Stomach (tissue), 8 donors: ENCODE measurements at regions not wholly inside any gene's neighbourhood (a gene's known extent, or its start where the extent isn't known, plus 50 kb on each side); places are given as distances from the start of the nearest gene placed in this dataset.
A peak's percentile ranks its signal among the peaks of the same experiment; 100 is the strongest.

ENCODE experiments used
- DNase-seq, 2 donors: peaks; one replicate each; pipeline versions ENCODE4 v3.0.0 to v3.0.0-alpha.2; 2013 to 2019
- H3K27ac ChIP-seq, 5 donors: fragments of 200-600 bp in 4 of 5; sonication (generic) in 4 of 5; one replicate each; pipeline ENCODE4 v1.5.1; 2013 to 2019; ENCODE audit warnings: mild to moderate bottlenecking in 1 of 5, moderate library complexity in 1 of 5
- H3K27me3 ChIP-seq, 3 donors: fragments of 200-600 bp; sonication (generic); one replicate each; pipeline ENCODE4 v1.5.1; 2017 to 2019; ENCODE audit warnings: mixed run types in 1 of 3
- H3K36me3 ChIP-seq, 4 donors: fragments of 200-600 bp; sonication (generic); 1 replicate in 3 of 4; 2 replicates in 1 of 4; pipeline ENCODE4 v1.5.1; 2016 to 2019
- H3K4me1 ChIP-seq, 4 donors: fragments of 200-600 bp; sonication (generic); one replicate each; pipeline ENCODE4 v1.5.1; 2016 to 2019
- H3K4me3 ChIP-seq, 4 donors: fragments of 200-600 bp; sonication (generic) in 3 of 4; one replicate each; pipeline ENCODE4 v1.5.1; 2016 to 2019; ENCODE audit warnings: mild to moderate bottlenecking in 1 of 4
- H3K9me3 ChIP-seq, 4 donors: fragments of 200-600 bp; sonication (generic); one replicate each; pipeline ENCODE4 v1.5.1; 2016 to 2019
- EP300 ChIP-seq: sonication (generic); formaldehyde crosslinking; IDR thresholded peaks from one replicate; pipeline ENCODE4 v1.6.1; 2017; ENCODE audit warnings: antibody characterized with exemption
- POLR2A ChIP-seq, 4 donors: fragments of 450-650 bp; IDR thresholded peaks; one replicate each; pipeline ENCODE4 v1.6.1; 2016; ENCODE audit warnings: antibody characterized with exemption in 4 of 4, control low read depth in 2 of 4, mild to moderate bottlenecking in 1 of 4, moderate library complexity in 1 of 4
- POLR2AphosphoS5 ChIP-seq, 3 donors: sonication (generic); formaldehyde crosslinking; IDR thresholded peaks; one replicate each; pipeline ENCODE4 v1.6.1; 2016; ENCODE audit warnings: antibody characterized with exemption in 3 of 3
- WGBS, 5 donors: extraction: QIAGEN DNeasy Blood & Tissue Kit in 3 of 5; methylation state at CpG; one replicate each; pipeline versions ENCODE4 v1.1.5 to v1.1.7; 2013 to 2018; 5-methylcytosine and 5-hydroxymethylcytosine counted together
- intact Hi-C: fragments of 100-400 bp; cut with DNase I; formaldehyde crosslinking; loops from one replicate; pipeline ENCODE4 v1.15.1; 2023; ENCODE audit warnings: low total_unique reads
- TF ChIP-seq, protein P1 (sequence below), 7 experiments: fragments of 450-650 bp in 4 of 7; fragments of 200-600 bp in 3 of 7; sonication (generic) in 3 of 7; IDR thresholded peaks; one replicate each; pipeline ENCODE4 v1.5.1; 2016 to 2019; ENCODE audit warnings: antibody characterized with exemption in 7 of 7, control low read depth in 2 of 7, mild to moderate bottlenecking in 1 of 7
- donor health status: healthy with polysubstance abuse.
- donor health status: Bipolar disorder and iron deficiency.
- donor health status: healthy.

DNA sequence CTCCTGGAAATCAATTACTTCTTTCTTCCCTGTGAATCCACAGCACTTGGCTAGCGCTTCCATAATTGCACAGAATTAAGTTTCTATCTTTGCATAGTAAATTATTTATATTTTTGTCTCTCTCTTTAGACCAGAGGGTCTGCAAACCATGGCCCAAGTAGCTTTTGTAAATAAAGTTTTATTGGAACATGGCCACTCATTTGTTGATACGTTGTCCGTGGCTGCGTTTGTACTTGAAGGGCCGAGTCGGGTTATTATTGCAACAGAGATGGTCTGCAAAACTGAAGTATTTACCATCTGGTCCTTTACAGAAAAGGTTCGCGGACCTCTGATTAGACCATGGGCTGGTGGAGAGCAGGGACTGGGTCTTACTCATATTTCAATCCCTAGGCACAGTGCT is 102.5 kb downstream of the RPLP1 start:
- peak overlapping the region in 2 of 5 donors; percentile 17 to 54 for H3K27ac ChIP-seq
- H3K9me3 ChIP-seq: peaks cover 15 to 29% (median 20%) of the 10 kb centered on the region in 4 donors
- H3K27me3 ChIP-seq: no peaks in the 10 kb centered on the region
- no peaks in the 10 kb centered on the region for H3K36me3 ChIP-seq
- no peak for TF ChIP-seq POLR2A (IDR thresholded peaks at IDR 0.05)
- no peak for TF ChIP-seq EP300
- H3K4me1 ChIP-seq: peaks cover 17 to 52% (median 39%) of the 10 kb centered on the region in 4 donors
- H3K4me3 ChIP-seq: no peak overlapping the region
- 68 to 87% (median 76%) methylated on average over 8 of the region's 8 CpGs for WGBS, 5 donors
- intact Hi-C loops: no loop called here
- no peak for DNase-seq

DNA sequence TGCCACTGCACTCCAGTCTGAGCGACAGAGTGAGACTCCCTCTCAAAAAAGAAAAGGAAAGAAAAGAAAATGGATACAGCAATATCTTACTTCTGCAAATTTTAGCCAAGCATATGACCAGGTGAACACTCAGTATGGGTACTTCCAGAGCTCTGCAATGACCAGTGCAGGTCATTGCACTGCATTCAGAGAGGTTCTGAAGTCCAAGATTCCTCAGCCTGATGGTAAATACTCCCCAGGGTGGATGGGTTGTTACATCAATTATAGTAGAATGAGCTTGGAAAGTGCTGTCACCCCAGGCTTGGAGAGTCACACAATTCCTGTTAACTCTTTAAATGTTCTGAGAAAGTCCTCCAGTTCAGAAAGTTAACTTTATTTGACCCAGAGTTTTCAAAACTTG is 103.7 kb downstream of the RPLP1 start:
- TF ChIP-seq EP300 (no peak), POLR2AphosphoS5 (IDR thresholded peaks at IDR 0.05) (no peak), POLR2A (IDR thresholded peaks at IDR 0.05) (no peak)
- TF ChIP-seq, protein P1, sequence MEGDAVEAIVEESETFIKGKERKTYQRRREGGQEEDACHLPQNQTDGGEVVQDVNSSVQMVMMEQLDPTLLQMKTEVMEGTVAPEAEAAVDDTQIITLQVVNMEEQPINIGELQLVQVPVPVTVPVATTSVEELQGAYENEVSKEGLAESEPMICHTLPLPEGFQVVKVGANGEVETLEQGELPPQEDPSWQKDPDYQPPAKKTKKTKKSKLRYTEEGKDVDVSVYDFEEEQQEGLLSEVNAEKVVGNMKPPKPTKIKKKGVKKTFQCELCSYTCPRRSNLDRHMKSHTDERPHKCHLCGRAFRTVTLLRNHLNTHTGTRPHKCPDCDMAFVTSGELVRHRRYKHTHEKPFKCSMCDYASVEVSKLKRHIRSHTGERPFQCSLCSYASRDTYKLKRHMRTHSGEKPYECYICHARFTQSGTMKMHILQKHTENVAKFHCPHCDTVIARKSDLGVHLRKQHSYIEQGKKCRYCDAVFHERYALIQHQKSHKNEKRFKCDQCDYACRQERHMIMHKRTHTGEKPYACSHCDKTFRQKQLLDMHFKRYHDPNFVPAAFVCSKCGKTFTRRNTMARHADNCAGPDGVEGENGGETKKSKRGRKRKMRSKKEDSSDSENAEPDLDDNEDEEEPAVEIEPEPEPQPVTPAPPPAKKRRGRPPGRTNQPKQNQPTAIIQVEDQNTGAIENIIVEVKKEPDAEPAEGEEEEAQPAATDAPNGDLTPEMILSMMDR (IDR thresholded peaks at IDR 0.05): no peak
- Histone ChIP-seq H3K27me3 (no peaks in the 10 kb centered on the region), H3K4me3 (no peak overlapping the region), H3K36me3 (no peaks in the 10 kb centered on the region), H3K27ac (peak overlapping the region in 2 of 5 donors; percentile 54 to 65), H3K9me3 (peaks cover 12 to 18% (median 14%) of the 10 kb centered on the region in 4 donors), H3K4me1 (peaks cover 26 to 64% (median 50%) of the 10 kb centered on the region in 4 donors)
- intact Hi-C loops: no loop called here
- 100% methylated on average over 1 of the region's 1 CpG for WGBS, 5 donors
- no peak for DNase-seq

DNA sequence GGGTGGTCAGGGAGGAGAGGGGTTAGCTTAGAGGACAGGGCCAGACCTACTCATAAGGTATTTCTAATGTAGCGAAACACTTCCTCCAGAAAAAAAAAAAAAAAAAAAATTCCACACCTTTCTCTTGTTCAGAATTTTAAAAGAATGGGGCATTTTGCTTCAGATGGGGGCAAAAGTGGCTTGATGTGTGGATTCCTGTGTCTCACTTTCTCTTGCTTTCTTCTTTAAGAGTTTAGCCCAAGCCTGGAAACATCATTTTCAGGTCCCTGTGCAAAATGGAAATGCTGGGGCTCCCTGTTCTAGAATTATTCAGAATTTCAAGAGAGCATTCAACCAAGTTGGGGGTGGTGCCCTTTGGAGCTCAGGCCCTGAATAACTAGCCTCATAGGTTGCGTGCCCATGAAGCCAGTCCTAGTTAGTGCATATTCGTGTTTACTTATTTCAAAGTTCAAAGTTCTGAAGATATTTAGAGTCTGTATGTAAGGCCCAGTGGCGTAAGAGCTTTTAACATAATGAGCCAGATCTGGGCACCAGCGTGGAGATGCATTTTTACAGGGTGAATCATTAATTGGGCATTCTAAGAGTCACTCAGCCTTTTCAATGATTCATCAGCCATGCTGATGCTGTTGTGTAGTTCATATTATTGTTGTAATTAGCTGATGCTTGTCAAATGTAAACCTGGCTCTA is 104.5 kb downstream of the RPLP1 start:
- peak overlapping the region in 4 of 5 donors; percentile 35 to 65 (median 57) for H3K27ac ChIP-seq
- DNase-seq: peak; percentile 37 to 85
- intact Hi-C loops: no loop called here

DNA sequence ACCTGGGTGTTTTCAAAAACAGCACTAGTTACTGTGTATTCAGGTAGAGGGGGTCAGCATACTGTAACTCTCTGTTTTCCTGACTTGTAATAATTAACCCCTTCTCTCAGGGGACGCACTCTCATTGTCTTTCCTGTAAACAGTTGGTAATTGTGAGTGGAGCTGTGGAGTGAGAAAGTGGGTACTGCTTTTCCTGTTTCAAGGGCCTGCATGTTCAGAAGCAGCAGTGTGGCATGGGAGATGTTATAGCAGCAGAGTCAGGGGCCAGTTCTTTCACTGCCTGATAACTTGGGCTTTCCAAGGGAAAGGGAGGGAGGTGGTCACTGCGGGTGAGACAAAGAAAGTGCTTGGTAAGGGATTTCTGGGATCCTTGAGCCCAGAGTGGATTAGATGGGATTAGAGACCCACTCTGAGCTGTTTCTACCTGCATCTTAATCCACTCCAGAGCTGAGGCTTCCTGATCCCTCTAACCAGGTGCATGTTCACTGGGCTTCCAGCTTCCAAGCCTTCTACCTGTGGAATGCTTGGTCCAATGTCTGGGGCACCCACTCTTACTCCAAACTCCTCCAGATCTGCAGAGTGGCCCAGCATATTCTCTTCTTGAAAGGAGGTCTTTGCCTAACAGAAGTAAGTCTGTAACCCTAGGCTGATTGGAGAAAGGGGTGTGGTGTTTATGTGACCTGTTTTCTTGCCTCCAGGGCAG is 105.2 kb downstream of the RPLP1 start:
- H3K4me3 ChIP-seq: no peak overlapping the region
- H3K9me3 ChIP-seq: peaks cover 0 to 3% (median under 1%) of the 10 kb centered on the region in 4 donors
- H3K27me3 ChIP-seq: no peaks in the 10 kb centered on the region
- H3K4me1 ChIP-seq: peaks cover 29 to 79% (median 58%) of the 10 kb centered on the region in 4 donors
- intact Hi-C loops: no loop called here
- no peaks in the 10 kb centered on the region for H3K36me3 ChIP-seq
- TF ChIP-seq, protein P1 (IDR thresholded peaks at IDR 0.05): no peak
- TF ChIP-seq POLR2A (IDR thresholded peaks at IDR 0.05) (no peak), EP300 (no peak), POLR2AphosphoS5 (IDR thresholded peaks at IDR 0.05) (no peak)
- H3K27ac ChIP-seq: peak overlapping the region; percentile 35 to 65 (median 55)
- WGBS, 5 donors: 45 to 69% (median 55%) methylated on average over 2 of the region's 2 CpGs
- DNase-seq: no peak

More for the DNA sequence above, 104.5 kb downstream of the RPLP1 start:
- Histone ChIP-seq H3K4me3 (no peak overlapping the region), H3K4me1 (peaks cover 29 to 72% (median 53%) of the 10 kb centered on the region in 4 donors), H3K27me3 (no peaks in the 10 kb centered on the region), H3K36me3 (no peaks in the 10 kb centered on the region), H3K9me3 (peaks cover 4 to 10% (median 6%) of the 10 kb centered on the region in 4 donors)
- TF ChIP-seq POLR2A (IDR thresholded peaks at IDR 0.05): no peak
- TF ChIP-seq EP300: no peak
- TF ChIP-seq, protein P1 (IDR thresholded peaks at IDR 0.05): no peak
- peak in 1 of 3 donors; percentile 70 for TF ChIP-seq POLR2AphosphoS5 (IDR thresholded peaks at IDR 0.05)
- 42 to 67% (median 43%) methylated on average over 5 of the region's 5 CpGs for WGBS, 5 donors
